GM23338 (cell line): ENCODE measurements at regions not wholly inside any gene's neighbourhood (a gene's known extent, or its start where the extent isn't known, plus 50 kb on each side); places are given as distances from the start of the nearest gene placed in this dataset.

Experiments
- ATAC-seq: fragments of 200-7000 bp; cut with Tn5 transposase; 3 replicates; pipeline ENCODE4 v1.9.1; 2020
- DNase-seq: peaks from one replicate; pipeline ENCODE4 v3.0.0-alpha.2; 2015; ENCODE audit warnings: low spot score
- H2AFZ ChIP-seq: fragments of 200-600 bp; sonication (generic); 2 replicates; pipeline ENCODE4 v1.8.0; 2016; ENCODE audit warnings: antibody characterized with exemption, mild to moderate bottlenecking, moderate library complexity
- H3F3A ChIP-seq: fragments of 200-600 bp; sonication (generic); replicated peaks from 2 replicates; pipeline ENCODE4 v1.8.0; 2017; ENCODE audit warnings: antibody characterized with exemption, mixed run types, low read depth
- H3K27ac ChIP-seq: fragments of 200-600 bp; sonication (generic); 2 replicates; pipeline ENCODE4 v1.6.1; 2016; ENCODE audit warnings: low read depth
- H3K27me3 ChIP-seq: fragments of 200-600 bp; sonication (generic); 2 replicates; pipeline ENCODE4 v1.8.0; 2016; ENCODE audit warnings: mild to moderate bottlenecking, mixed run types, moderate library complexity; ENCODE audit not compliant: insufficient read depth
- H3K36me3 ChIP-seq: fragments of 200-600 bp; sonication (generic); 2 replicates; pipeline ENCODE4 v1.8.0; 2016; ENCODE audit warnings: mild to moderate bottlenecking; ENCODE audit not compliant: insufficient read depth
- H3K4me1 ChIP-seq: fragments of 200-600 bp; sonication (generic); 2 replicates; pipeline ENCODE4 v1.8.0; 2016; ENCODE audit warnings: mild to moderate bottlenecking, moderate library complexity; ENCODE audit not compliant: insufficient read depth
- H3K4me2 ChIP-seq: fragments of 200-600 bp; sonication (generic); 2 replicates; pipeline ENCODE4 v1.7.1; 2017; ENCODE audit warnings: mixed run types
- H3K4me3 ChIP-seq: fragments of 200-600 bp; sonication (generic); 2 replicates; pipeline ENCODE4 v1.6.1; 2016; ENCODE audit warnings: mixed run types
- H3K79me2 ChIP-seq: fragments of 200-600 bp; sonication (generic); replicated peaks from 2 replicates; pipeline ENCODE4 v1.8.0; 2017; ENCODE audit warnings: mild to moderate bottlenecking; ENCODE audit not compliant: insufficient read depth
- H3K9me2 ChIP-seq: fragments of 200-600 bp; sonication (generic); 2 replicates; pipeline ENCODE4 v1.8.0; 2017; ENCODE audit not compliant: insufficient read depth
- H4K20me1 ChIP-seq: fragments of 200-600 bp; sonication (generic); replicated peaks from 2 replicates; pipeline ENCODE4 v1.8.0; 2017; ENCODE audit warnings: mild to moderate bottlenecking; ENCODE audit not compliant: insufficient read depth
- H3K27ac Mint-ChIP-seq: 2 replicates; pipeline ENCODE4 v1.8.0; 2020; ENCODE audit warnings: inconsistent platforms, mild to moderate bottlenecking, moderate library complexity, mixed read lengths
- H3K27me3 Mint-ChIP-seq: 3 replicates; pipeline ENCODE4 v1.8.0; 2022; ENCODE audit warnings: low read depth, mild to moderate bottlenecking, moderate library complexity, mixed read lengths, inconsistent platforms; ENCODE audit not compliant: insufficient read depth, poor library complexity
- H3K36me3 Mint-ChIP-seq: 3 replicates; pipeline ENCODE4 v1.8.0; 2021; ENCODE audit warnings: low read depth, mild to moderate bottlenecking, inconsistent platforms, moderate library complexity, mixed read lengths
- H3K4me1 Mint-ChIP-seq: 3 replicates; pipeline ENCODE4 v1.8.0; 2020; ENCODE audit warnings: mild to moderate bottlenecking, inconsistent platforms, mixed read lengths
- H3K4me3 Mint-ChIP-seq: 3 replicates; pipeline ENCODE4 v1.8.0; 2021; ENCODE audit warnings: moderate library complexity, mild to moderate bottlenecking, inconsistent platforms, mixed read lengths
- H3K9me3 Mint-ChIP-seq: 3 replicates; pipeline ENCODE4 v1.8.0; 2020; ENCODE audit warnings: moderate library complexity, mild to moderate bottlenecking, inconsistent platforms, mixed read lengths
- CREB1 ChIP-seq: fragments of 250-450 bp; sonication (Bioruptor Pico); IDR thresholded peaks from 2 replicates; pipeline ENCODE4 v1.5.0; 2020; ENCODE audit warnings: low read depth, mild to moderate bottlenecking, moderate library complexity
- CTCF ChIP-seq, 2 experiments: fragments of 200-600 bp in 1 of 2; sonication (generic) in 1 of 2; conservative IDR thresholded peaks; 2 replicates each; pipeline versions ENCODE4 v1.5.1 to v1.6.1; 2016 to 2017; ENCODE audit warnings: antibody characterized with exemption in 2 of 2, low read depth in 2 of 2, mild to moderate bottlenecking in 2 of 2, moderate library complexity in 1 of 2
- ETS1 ChIP-seq: IDR thresholded peaks from 2 replicates; pipeline ENCODE4 v1.6.1; 2016; ENCODE audit warnings: antibody characterized with exemption
- EZH2 ChIP-seq: fragments of 200-600 bp; sonication (generic); IDR thresholded peaks from one replicate; pipeline ENCODE4 v1.8.0; 2017; ENCODE audit warnings: antibody characterized with exemption, mild to moderate bottlenecking, low read depth; ENCODE audit not compliant: unreplicated experiment
- EZH2phosphoT487 ChIP-seq: fragments of 200-600 bp; sonication (generic); IDR thresholded peaks from one replicate; pipeline ENCODE4 v1.8.1; 2018; ENCODE audit warnings: antibody characterized with exemption; ENCODE audit not compliant: unreplicated experiment
- JUNB ChIP-seq: IDR thresholded peaks from one replicate; pipeline ENCODE4 v1.6.1; 2016; ENCODE audit warnings: antibody characterized with exemption; ENCODE audit not compliant: unreplicated experiment
- NANOG ChIP-seq: IDR thresholded peaks from 2 replicates; pipeline ENCODE4 v1.6.1; 2016; ENCODE audit warnings: antibody characterized with exemption, borderline replicate concordance
- POLR2AphosphoS5 ChIP-seq: IDR thresholded peaks from 2 replicates; pipeline ENCODE4 v1.6.1; 2016; ENCODE audit warnings: antibody characterized with exemption, low read depth
- REST ChIP-seq: IDR thresholded peaks from one replicate; pipeline ENCODE4 v1.6.1; 2018; ENCODE audit warnings: antibody characterized with exemption; ENCODE audit not compliant: unreplicated experiment
- STAT1 ChIP-seq: IDR thresholded peaks from one replicate; pipeline ENCODE4 v1.6.1; 2016; ENCODE audit warnings: antibody characterized with exemption; ENCODE audit not compliant: unreplicated experiment
- ZNF114 ChIP-seq: fragments of 250-450 bp; sonication (Bioruptor Pico); IDR thresholded peaks from 2 replicates; pipeline ENCODE4 v1.5.0; 2020; ENCODE audit warnings: mild to moderate bottlenecking, moderate library complexity
- ZNF331 ChIP-seq: fragments of 250-450 bp; sonication (Bioruptor Pico); IDR thresholded peaks from 2 replicates; pipeline ENCODE4 v1.5.0; 2020; ENCODE audit warnings: low read depth, mild to moderate bottlenecking, moderate library complexity

GRCh38 chr5:57324861-57325260 lies 151.0 kb downstream of the GPBP1 start:
- Histone ChIP-seq H4K20me1 (no peaks in the 10 kb centered on the region), H3K4me1 (no peaks in the 10 kb centered on the region), H3K9me2 (no peaks in the 10 kb centered on the region), H3K27ac (no peak overlapping the region), H3K4me3 (no peak overlapping the region), H3K36me3 (no peaks in the 10 kb centered on the region), H2AFZ (peak overlapping the region; percentile 52; the same call in 1 of the 2 replicates), H3K79me2 (no peaks in the 10 kb centered on the region), H3K27me3 (no peaks in the 10 kb centered on the region), H3F3A (no peaks in the 10 kb centered on the region), H3K4me2 (no peak overlapping the region)
- Mint-ChIP-seq H3K27ac (no peak overlapping the region), H3K9me3 (no peaks in the 10 kb centered on the region), H3K27me3 (no peaks in the 10 kb centered on the region), H3K36me3 (no peaks in the 10 kb centered on the region), H3K4me1 (no peaks in the 10 kb centered on the region), H3K4me3 (no peak overlapping the region)
- TF ChIP-seq CTCF (conservative IDR thresholded peaks at IDR 0.05; ENCODE audit: low read depth in 2 of 2) (no peak), JUNB (no peak), NANOG (no peak), EZH2 (no peak), REST (no peak), ZNF114 (no peak), POLR2AphosphoS5 (no peak)
- ATAC-seq (no peak), DNase-seq (no peak)

- no peaks in the 10 kb centered on the region for H4K20me1 ChIP-seq
- Mint-ChIP-seq H3K27ac (no peak overlapping the region), H3K27me3 (no peaks in the 10 kb centered on the region), H3K4me3 (no peak overlapping the region), H3K36me3 (no peaks in the 10 kb centered on the region), H3K4me1 (no peaks in the 10 kb centered on the region), H3K9me3 (no peaks in the 10 kb centered on the region)
- no peak overlapping the region for H3K27ac ChIP-seq
- no peaks in the 10 kb centered on the region for H3F3A ChIP-seq
- DNase-seq (no peak), ATAC-seq (no peak)
- H3K36me3 ChIP-seq, result no peaks in the 10 kb centered on the region
- H3K4me2 ChIP-seq, result no peak overlapping the region
- no peaks in the 10 kb centered on the region for H3K4me1 ChIP-seq
- H3K27me3 ChIP-seq, result no peaks in the 10 kb centered on the region
- peak overlapping the region; percentile 38 for H2AFZ ChIP-seq
- H3K79me2 ChIP-seq, result no peaks in the 10 kb centered on the region
- H3K9me2 ChIP-seq, result no peaks in the 10 kb centered on the region
- H3K4me3 ChIP-seq, result no peak overlapping the region
- TF ChIP-seq REST (no peak), EZH2phosphoT487 (no peak), STAT1 (no peak), CREB1 (CRISPR knock-in tag) (no peak), POLR2AphosphoS5 (no peak), EZH2 (no peak), ZNF114 (no peak), JUNB (no peak), ETS1 (no peak), ZNF331 (CRISPR knock-in tag) (no peak), NANOG (no peak)
Observed at GRCh38 chr5:57324181-57324580, 150.3 kb downstream of the GPBP1 start.
